Stimulated activated CD8-positive, alpha-beta memory T cell treated with anti-CD3 and anti-CD28 coated beads, Interleukin-4, amount 100 ng/mL, for 1 hour (primary cell): ENCODE measurements at regions not wholly inside any gene's neighbourhood (a gene's known extent, or its start where the extent isn't known, plus 50 kb on each side); places are given as distances from the start of the nearest gene placed in this dataset.
"Not testable (repeated sequence)": the region's sequence is repeated elsewhere in the genome, so short reads cannot be mapped to it uniquely, and the experiment has no call there.

Experiments used
- DNase-seq, 2 donors: peaks; one replicate each; pipeline ENCODE4 v3.0.0-alpha.2; 2020; ENCODE audit warnings: low read depth in 2 of 2, low spot score in 1 of 2

DNA sequence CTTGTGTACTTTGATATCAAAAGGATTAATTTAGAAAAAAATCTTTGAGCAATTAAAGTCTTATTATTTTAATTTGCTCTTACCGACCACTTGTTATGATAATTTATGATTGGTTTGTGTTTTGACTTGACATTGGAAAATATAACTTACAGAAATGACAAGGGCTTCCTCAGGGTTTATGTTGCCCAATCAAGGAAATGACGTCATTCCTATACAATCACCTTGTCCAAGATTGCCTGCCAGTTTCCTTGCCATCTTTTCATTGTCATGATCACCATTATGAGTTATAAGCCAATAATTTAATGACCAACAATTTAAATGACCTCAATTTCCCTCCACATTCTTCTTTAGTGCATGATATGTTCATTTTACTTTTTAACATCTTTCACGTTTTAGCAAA lies 351.8 kb upstream of the TMEFF2 start:
- no peak for DNase-seq

DNA sequence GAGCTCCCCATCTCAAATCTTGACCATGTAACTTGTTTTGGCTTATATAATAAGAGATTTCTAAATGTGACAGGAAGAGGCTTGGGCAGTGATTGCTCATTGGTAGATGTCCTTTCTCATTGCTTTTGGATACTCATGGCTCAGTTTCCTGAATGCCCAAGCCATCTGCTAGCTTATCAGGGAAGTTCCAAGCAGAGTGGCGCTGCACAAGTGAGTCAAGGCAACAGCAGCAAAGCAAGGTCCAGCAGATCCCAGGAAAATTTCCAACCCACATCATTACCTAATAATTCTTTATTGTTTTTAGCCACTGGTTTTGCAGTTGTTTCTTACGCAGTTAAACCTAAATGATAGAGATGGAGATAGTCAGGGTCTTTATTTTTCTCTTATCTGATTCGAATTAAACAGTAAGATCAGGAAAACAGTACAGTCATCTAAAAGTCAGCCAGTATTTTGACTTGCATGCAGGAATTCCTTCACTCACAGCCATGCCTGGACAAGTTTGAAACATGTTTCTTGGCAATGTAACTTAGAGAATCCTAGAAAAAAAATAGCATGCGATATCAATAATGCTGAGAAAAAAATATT lies 349.7 kb upstream of the TMEFF2 start:
- DNase-seq = no peak

DNA sequence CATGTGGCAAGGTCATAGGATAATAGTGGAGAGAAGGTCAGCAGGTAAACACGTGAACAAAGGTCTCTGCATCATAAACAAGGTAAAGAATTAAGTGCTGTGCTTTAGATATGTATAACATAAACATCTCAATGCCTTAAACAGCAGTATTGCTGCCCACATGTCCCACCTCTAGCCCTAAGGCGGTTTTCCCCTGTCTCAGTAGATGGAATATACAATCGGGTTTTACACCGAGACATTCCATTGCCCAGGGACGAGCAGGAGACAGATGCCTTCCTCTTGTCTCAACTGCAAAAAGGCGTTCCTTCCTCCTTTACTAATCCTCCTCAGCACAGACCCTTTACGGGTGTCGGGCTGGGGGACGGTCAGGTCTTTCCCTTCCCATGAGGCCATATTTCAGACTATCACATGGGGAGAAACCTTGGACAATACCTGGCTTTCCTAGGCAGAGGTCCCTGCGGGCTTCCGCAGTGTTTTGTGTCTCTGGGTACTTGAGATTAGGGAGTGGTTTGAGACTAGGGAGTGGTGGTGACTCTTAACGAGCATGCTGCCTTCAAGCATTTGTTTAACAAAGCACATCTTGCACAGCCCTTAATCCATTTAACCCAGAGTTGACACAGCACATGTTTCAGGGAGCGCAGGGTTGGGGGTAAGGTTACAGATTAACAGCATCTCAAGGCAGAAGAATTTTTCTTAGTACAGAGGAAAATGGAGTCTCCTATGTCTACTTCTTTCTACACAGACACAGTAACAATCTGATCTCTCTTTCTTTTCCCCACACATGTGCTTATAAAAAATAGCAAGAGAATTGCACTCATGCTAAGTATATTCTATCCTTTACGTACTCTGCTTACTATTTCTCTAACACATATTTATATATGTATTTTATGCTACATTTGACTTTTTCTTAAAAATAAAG lies 347.7 kb upstream of the TMEFF2 start:
- DNase-seq = not testable (repeated sequence)

DNA sequence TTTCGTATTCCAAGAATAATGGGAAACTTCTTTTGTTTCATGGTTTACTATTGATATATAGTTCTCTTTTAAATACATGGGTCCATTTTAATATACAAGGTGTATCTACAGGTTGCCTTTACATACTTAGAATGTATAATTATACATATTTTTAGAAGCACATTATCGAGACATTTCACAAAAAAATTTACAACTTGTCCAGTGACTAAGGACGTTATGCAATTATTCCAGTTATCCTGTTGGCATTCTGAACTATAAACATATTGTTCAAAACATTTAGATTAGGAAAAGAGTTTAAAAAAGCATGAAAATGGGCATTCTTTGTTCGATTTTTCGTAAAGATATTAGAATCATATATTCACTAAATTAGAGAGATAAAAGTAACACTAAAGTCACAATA lies 344.6 kb upstream of the TMEFF2 start:
- DNase-seq = no peak

DNA sequence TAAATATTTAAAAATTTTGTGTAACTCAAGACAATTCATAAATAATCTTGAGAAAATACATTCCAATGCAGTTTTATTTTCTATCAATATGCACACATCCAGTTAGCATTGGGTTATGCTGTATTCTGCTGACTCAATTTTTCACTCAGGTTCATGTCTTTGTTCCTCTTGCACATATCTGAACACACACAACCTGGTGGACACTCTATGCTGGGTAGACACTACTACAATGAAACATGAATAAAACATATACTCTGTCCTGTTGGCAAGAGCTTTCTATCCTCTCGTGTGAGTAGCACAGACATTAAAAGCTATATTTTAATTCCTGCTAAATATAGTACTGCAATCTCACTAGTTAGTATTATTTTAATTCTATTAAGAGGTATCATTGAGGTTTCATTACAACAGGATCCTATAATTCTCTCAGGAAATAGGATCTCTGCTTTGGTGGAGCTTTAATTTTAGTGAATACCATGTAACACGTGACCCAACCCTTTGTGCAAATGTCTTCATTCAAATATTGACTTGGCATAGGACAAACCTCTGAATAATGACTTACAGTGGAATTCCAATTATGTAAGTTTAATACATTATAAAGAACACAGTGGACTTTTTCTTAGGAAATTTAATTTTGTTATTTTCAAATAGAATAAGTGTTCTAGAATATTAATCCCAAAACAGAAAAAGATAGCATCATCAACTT lies 342.3 kb upstream of the TMEFF2 start:
- DNase-seq = no peak

DNA sequence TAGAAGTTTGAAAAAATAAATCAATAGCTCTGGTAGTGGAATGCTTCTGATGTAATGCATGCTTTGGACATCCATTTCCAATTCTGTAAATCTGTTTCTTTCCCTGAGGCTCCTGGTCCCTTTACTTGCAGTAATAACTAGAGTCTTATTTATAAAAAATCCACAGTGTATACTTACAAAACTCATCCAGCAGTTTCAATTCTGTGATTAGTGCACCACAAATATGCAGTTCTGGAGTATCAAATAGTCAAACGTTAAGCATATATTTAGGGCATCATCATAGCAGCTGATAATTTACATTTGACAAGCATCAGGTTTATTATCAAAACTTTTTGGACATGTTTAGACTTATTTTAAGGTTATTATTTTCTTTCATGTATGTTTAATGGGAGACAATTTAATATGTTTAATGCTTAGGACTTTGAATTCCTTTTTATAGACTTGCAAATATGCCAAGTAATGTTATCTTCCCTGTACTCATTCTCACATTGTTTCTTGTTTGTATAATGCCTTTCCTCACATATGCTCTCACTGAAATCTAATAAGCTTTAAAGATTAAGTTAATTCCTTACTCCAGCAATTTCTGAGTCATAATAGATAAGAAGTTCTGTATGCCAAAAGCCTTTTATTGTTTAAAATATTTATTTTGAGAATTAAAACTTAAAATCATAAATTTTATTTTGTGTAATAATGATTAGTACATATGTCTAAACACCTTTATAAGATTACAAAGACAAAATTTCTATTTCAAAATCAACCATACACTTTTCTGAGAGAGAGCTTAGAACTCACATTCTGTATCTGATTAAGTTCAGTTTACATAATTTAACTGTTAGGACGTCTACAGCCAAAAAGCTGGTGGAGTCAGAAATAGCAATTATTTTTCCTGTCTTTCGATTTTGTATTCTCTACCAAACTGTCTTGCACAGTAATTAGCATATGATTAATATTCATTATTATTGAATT lies 341.5 kb upstream of the TMEFF2 start:
- no peak for DNase-seq

DNA sequence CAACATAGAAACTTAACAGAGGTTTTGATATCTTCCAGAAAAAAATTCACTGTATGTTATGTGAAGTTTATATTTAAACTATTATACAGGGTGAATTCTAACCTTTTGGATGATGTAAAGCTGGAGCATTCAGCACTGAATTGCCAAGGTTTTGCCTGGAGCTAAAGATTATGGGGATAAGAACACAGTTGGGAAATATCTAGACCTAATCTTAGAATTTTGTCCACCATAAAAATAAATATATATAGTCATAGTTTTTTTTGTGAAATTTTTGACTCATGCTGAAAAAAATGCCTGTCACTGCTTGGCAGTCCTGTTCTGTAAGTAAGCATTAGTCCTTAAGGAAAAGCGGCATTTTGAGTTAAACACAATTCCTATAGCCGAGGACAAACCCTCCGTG lies 339.3 kb upstream of the TMEFF2 start:
- no peak for DNase-seq

DNA sequence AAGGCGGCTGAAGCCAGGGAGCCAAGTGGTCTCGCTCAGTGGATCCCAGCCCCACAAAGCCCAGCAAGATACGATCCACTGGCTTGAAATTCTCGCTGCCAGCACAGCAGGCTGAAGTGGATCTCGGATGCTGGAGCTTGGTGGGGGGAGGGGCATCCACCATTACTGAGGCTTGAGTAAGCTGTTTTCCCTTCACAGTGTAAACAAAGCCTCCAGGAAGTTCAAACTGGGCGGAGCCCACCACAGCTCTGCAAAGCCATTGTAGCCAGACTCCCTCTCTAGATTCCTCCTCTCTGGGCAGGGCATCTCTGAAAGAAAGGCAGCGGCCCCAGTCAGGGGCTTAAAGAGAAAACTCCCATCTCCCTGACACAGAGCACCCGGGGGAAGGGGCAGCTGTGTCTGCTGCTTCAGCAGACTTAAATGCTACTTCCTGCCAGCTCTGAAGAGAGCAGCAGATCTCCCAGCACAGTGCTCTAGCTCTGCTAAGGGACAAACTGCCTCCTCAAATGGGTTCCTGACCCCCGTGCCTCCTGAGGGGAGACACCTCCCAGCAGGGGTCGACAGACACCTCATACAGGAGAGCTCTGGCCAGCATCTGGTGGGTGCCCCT lies 330.0 kb upstream of the TMEFF2 start:
- not testable (repeated sequence) for DNase-seq

DNA sequence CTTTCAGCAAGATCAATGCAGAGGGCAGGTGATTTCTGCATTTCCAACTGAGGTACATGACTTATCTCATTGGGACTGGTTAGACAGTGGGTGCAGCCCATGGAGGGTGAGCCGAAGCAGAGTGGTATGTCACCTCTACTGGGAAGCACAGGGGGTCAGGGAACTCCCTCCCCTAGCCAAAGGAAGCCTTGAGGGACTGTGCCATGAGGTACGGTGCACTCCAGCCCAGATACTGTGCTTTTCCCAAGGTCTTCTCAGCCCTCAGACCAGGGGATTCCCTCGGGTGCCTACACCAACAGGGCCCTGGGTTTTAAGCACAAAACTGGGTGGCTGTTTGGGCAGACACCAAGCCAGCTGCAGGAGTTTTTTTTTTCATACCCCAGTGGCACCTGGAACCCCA lies 329.5 kb upstream of the TMEFF2 start:
- DNase-seq = not testable (repeated sequence)

DNA sequence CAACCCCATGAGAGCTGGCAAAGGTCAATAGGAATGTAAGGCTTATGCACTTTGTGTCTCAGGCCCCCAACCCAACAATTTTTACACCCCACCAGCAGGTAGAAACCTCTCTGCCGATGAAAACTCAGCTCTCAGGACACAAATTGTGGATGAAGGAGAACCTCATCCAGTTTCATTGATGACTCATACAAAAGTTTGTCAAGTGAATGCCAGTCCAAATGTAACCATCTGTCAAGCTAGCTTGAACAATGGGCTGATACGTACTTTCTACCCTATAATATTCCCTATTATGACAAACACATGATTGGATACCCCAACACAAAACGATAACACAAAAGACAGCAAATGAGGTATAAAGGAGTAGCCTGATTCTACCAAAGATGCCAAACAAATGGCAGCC lies 321.2 kb upstream of the TMEFF2 start:
- DNase-seq = no peak

DNA sequence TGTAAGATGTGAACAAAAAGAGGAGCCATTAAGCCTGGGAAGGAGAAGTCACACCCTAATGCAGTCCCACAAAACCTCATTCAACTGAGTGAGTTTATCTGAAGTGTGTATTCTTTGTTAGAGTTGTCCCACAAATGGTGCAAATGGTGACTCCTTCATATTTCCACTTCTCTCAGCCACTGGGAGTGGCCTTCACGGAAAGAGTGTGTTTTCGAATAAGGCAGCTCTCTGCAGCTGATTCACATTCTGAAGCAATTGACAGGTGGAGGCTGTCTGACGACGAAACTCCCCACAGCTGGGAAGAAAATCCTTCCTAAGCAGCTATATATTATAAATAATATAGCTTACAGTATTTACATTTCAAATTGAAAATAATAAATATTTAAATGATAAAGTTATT lies 318.8 kb upstream of the TMEFF2 start:
- no peak for DNase-seq

DNA sequence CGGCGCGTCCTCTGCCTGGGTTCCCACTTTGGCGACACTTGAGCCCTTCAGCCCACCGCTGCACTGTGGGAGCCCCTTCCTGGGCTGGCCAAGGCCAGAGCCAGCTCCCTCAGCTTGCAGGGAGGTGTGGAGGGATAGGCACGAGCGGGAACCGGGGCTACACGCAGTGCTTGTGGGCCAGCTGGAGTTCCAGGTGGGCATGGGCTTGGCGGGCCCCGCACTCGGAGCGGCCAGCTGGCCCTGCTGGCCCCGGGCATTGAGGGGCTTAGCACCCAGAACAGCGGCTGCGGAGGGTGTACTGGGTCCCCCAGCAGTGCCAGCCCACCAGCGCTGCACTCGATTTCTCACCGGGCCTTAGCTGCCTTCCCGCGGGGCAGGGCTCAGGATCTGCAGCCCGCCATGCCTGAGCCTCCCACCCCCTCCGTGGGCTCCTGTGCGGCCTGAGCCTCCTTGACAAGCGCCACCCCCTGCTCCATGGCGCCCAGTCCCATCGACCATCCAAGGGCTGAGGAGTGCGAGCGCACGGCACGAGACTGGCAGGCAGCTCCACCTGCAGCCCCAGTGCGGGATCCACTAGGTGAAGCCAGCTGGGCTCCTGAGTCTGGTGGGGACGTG lies 313.2 kb upstream of the TMEFF2 start:
- DNase-seq = not testable (repeated sequence)

DNA sequence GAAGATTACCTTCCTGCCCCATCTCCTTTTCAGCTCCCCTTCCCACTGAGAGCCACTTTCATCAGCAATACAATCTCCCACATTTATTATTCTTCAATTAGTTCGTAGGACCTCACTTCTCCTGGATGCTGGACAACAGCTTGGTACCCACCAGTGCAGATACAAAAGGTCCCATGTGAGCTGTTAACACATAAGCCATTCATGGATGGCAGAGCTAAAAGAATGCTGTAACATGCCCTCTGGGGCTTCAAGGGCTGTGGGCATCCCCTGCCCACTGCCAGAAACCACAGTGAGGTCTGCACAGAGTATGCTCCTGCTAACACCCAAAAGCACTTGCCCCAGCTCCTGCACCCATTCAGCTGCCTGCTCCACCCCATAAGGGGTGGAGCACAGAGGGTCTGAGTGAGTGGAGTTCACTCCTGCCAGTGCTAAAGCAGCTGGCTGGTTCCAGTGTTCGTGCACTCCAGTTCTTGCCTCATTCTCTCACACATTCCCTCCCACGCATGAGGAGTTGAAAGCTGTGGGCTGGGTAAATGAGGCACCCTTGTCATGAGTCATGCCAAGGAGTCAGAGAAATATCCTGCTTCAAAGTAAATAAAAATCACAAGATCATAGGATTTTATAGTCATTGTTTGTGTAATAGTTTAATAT lies 305.9 kb upstream of the TMEFF2 start:
- no peak for DNase-seq

DNA sequence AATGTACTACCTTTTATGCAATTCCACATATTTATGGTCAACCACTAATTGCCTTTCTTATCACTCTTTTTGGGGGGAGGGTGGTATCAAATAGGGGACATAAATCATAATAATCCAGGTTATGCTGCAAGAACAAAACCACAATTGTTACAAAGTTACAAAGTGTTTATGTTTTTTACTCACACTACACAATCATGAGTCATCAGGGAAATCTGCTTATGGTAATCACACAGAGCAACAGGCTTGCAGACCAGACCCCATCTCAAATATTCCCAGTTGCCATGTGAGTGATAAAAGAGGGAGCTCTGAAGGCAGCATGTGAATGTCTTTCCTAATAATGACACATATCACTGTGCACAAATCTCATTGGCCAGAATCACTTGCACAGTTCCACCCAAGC lies 304.7 kb upstream of the TMEFF2 start:
- no peak for DNase-seq

DNA sequence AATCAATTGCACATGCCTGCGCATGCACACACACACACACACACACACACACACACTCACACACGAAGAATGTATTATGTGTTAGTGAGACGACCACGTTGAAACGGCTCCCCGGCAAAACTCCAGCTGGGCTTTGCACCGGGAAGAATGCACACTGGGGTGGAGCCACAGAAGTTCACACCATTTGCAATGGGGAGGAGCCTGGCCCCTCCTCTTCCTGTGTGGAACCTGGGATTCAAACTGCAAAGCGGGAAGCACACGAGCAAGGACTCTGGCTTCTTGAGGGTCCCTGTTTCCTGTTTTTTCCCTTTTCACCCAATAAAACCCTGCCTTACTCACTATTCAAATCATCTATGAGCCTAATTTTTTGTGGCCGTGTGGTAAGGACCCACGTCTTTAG lies 304.0 kb upstream of the TMEFF2 start:
- no peak for DNase-seq

DNA sequence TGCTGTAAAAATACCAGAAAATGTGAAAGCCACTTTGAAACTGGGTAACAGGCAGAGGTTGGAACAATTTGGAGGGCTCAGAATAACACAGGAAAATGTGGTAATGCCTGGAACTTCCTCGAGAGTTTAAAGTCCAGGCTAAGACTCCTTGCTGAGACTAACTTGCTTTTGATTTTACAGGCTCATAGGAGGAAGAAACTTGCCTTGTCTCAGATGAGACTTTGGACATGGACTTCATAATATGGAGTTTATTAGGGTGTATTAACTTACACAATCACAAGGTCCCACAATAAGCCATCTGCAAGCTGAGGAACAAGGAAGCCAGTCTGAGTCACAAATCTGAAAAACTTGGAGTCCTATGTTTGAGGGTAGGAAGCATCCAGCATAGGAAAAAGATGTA lies 293.4 kb upstream of the TMEFF2 start:
- not testable (repeated sequence) for DNase-seq

DNA sequence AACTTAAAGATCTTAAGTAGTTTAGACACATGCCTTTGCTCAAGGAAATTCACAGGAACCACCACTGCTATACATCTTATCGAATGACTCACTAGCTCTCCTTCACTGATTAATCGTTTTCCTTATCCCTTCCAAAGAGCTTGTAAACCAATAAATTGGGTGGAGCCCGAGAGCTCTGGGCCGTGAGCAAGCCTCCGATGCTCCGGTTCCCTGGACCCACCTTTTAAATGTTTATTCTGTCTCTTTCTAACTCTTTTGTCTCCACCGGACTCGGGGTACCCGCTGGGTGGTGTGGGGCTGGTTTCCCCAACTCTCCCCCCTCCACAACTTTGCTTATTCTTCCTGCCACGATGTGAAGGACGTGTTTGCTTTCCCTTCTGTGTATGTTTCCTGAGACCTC lies 292.9 kb upstream of the TMEFF2 start:
- no peak for DNase-seq

DNA sequence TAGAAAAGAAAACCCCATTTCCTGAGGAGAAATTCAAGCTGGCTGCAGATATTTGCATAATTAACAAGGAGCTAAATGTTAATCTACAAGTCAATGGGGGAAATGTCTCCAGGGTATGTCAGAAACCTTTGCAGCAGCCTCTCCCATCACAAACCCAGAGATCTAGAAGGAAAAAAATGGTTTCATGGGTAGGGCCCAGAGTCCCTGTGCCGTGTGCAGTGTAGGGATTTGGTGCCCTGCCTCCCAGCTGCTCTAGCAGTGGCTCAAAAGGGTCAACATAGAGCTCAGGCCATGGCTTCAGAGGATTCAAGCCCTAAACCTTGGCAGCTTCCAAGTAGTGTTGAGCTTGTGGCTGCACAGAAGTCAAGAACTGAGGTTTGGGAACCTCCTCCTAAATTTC lies 290.2 kb upstream of the TMEFF2 start:
- DNase-seq = no peak

DNA sequence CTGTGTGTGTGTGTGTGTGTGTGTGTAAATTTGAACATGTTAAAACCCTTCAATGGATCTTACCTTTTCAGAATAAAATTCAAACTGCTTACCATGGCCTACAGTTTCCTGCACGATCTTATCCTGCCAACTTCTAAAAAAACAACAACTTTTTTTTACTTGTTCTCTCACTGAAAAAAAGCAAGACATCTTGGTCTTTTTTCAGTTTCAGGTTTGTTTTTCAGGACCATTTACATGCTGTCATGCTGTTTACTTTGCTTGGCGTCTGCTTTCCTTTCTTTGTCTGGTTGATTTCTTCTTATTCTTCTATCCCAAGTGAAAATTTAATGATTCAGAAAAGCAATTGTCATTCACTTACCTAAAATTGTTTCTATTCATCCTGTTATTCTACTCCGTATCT lies 286.3 kb upstream of the TMEFF2 start:
- no peak for DNase-seq

DNA sequence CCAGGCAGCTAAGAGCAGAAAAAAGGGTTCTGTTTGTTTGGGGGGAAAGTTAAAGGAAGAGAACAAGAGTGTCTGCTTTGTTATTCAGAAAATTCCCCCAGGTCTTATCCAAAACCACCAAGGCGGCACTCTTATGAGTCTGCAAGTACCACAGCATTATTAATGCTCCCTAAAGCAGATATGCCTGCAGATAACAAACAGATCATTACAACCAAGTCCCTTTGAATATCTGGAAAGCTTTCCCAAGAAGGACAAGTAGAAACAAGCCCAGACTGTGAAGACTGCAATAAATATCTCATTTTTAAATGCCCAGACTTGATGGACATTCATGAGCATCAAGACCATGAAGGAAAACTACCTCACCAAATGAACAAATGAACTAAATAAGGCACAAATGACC lies 278.6 kb upstream of the TMEFF2 start:
- no peak for DNase-seq
